Hepatocyte (in vitro differentiated cells): ENCODE measurements at regions not wholly inside any gene's neighbourhood (a gene's known extent, or its start where the extent isn't known, plus 50 kb on each side); places are given as distances from the start of the nearest gene placed in this dataset.
A peak's percentile ranks its signal among the peaks of the same experiment; 100 is the strongest.

ENCODE experiments used
- DNase-seq: peaks from one replicate; pipeline ENCODE4 v3.0.0-alpha.2; 2016; ENCODE audit warnings: low spot score
- H2AFZ ChIP-seq: fragments of 200-600 bp; sonication (generic); 2 replicates; pipeline ENCODE4 v1.6.0; 2016; ENCODE audit warnings: antibody characterized with exemption, mild to moderate bottlenecking
- H3K27ac ChIP-seq: fragments of 200-600 bp; sonication (generic); 2 replicates; pipeline ENCODE4 v1.5.1; 2016; ENCODE audit warnings: mild to moderate bottlenecking
- H3K27me3 ChIP-seq: fragments of 200-600 bp; sonication (generic); 2 replicates; pipeline ENCODE4 v1.6.1; 2016
- H3K36me3 ChIP-seq: fragments of 200-600 bp; sonication (generic); replicated peaks from 2 replicates; pipeline ENCODE4 v1.5.1; 2016; ENCODE audit warnings: low read depth; ENCODE audit not compliant: insufficient read depth
- H3K4me1 ChIP-seq: fragments of 200-600 bp; sonication (generic); 2 replicates; pipeline ENCODE4 v1.5.1; 2016; ENCODE audit warnings: mild to moderate bottlenecking, moderate library complexity; ENCODE audit not compliant: insufficient read depth
- H3K4me2 ChIP-seq: fragments of 200-600 bp; sonication (generic); 2 replicates; pipeline ENCODE4 v1.6.0; 2016
- H3K4me3 ChIP-seq: fragments of 200-600 bp; sonication (generic); 2 replicates; pipeline ENCODE4 v1.5.1; 2016; ENCODE audit warnings: mild to moderate bottlenecking
- H3K79me2 ChIP-seq: fragments of 200-600 bp; sonication (generic); 2 replicates; pipeline ENCODE4 v1.6.0; 2017; ENCODE audit warnings: mild to moderate bottlenecking
- H3K9me2 ChIP-seq: fragments of 200-600 bp; sonication (generic); replicated peaks from 2 replicates; pipeline ENCODE4 v1.6.0; 2017; ENCODE audit warnings: mild to moderate bottlenecking; ENCODE audit not compliant: insufficient read depth
- H3K9me3 ChIP-seq: fragments of 200-600 bp; sonication (generic); 2 replicates; pipeline ENCODE4 v1.5.1; 2016; ENCODE audit warnings: low read depth, mild to moderate bottlenecking
- H4K20me1 ChIP-seq: fragments of 200-600 bp; sonication (generic); 2 replicates; pipeline ENCODE4 v1.6.0; 2016; ENCODE audit warnings: mild to moderate bottlenecking; ENCODE audit not compliant: insufficient read depth, poor library complexity, severe bottlenecking
- CTCF ChIP-seq: fragments of 200-600 bp; sonication (generic); IDR thresholded peaks from 2 replicates; pipeline ENCODE4 v1.5.1; 2016; ENCODE audit warnings: antibody characterized with exemption, mild to moderate bottlenecking; ENCODE audit not compliant: poor library complexity
- EZH2 ChIP-seq: fragments of 200-600 bp; sonication (generic); IDR thresholded peaks from 2 replicates; pipeline ENCODE4 v1.6.1; 2016; ENCODE audit warnings: antibody characterized with exemption, mild to moderate bottlenecking, borderline replicate concordance
- EZH2phosphoT487 ChIP-seq: fragments of 200-600 bp; sonication (generic); IDR thresholded peaks from one replicate; pipeline ENCODE4 v1.6.1; 2018; ENCODE audit warnings: antibody characterized with exemption, mild to moderate bottlenecking, low read depth, moderate library complexity; ENCODE audit not compliant: unreplicated experiment, severe bottlenecking
- WGBS: methylation state at CpG from one replicate; pipeline ENCODE4 v1.1.6; 2016; ENCODE audit warnings: low lambda C conversion rate; ENCODE audit errors: missing lambda C conversion rate; 5-methylcytosine and 5-hydroxymethylcytosine counted together

DNA sequence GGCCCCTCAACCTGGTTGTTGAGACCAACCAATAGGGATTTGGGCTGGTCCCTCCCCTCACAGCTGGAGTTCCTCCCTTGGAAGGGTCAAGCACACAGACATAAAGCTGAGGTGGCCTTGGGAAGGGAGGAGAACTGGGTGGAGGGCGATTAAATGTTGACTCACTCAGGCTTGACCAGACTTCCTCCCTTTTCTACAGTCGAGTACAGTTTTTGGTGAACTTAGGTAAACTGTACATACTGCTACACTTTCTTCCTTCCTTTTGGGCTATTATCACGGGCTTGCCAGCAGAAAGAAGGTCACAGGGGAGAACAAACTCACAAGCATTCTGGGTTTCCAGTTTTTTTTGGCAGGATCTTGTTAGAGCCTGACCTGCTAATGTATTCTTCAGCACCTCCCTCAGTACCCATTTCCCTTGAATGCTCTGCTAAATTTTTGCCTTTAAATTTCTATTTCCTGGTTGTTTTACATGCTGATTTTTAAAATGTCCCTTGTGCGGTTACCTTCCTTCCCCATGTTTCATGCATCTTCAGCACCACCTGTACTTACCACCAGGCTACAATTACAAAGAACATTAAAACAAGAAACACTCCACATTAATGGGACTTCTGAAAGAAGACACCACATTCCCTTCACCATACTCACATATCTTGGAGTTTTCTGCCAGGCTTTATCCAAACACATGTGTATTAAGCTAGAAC, 135.2 kb upstream of the RASGEF1B start:
- Histone ChIP-seq H3K79me2 (no peaks in the 10 kb centered on the region), H3K4me3 (no peak overlapping the region), H3K9me3 (no peaks in the 10 kb centered on the region), H2AFZ (no peak overlapping the region), H3K4me1 (no peaks in the 10 kb centered on the region), H3K4me2 (no peak overlapping the region), H3K27me3 (no peaks in the 10 kb centered on the region), H3K27ac (peak overlapping the region; percentile 21), H3K9me2 (no peaks in the 10 kb centered on the region), H3K36me3 (no peaks in the 10 kb centered on the region), H4K20me1 (no peaks in the 10 kb centered on the region)
- TF ChIP-seq EZH2phosphoT487 (no peak), EZH2 (no peak), CTCF (no peak)
- peak; percentile 13 for DNase-seq
- WGBS = 56% methylated on average over 4 of the region's 4 CpGs

DNA sequence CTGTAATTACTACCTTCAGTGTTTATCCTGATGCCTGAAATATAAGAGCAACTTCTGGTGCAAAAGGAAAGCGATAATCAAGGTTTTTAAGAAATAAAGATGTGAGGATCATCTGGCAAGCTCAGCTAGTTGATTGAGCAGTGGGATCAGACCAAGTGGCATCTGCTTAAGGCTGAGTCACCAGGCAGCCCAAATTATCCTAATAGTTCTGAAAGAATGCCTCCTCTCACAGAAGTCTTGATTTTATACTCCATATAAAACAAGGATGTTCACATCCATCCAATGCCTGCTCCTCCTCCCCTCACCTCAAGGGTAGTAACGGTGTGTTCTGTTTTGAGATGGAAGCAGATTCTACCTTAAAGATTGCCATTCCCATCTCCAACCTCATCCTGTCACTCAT, 134.5 kb upstream of the RASGEF1B start:
- Histone ChIP-seq H3K9me2 (no peaks in the 10 kb centered on the region), H3K27ac (peak overlapping the region; percentile 21), H4K20me1 (no peaks in the 10 kb centered on the region), H3K27me3 (no peaks in the 10 kb centered on the region), H3K4me3 (no peak overlapping the region), H3K36me3 (no peaks in the 10 kb centered on the region), H3K79me2 (no peaks in the 10 kb centered on the region), H2AFZ (no peak overlapping the region), H3K4me1 (peaks cover 6% of the 10 kb centered on the region), H3K9me3 (no peaks in the 10 kb centered on the region), H3K4me2 (no peak overlapping the region)
- WGBS = 94% methylated on average over 2 of the region's 2 CpGs
- TF ChIP-seq CTCF (no peak), EZH2phosphoT487 (no peak), EZH2 (no peak)
- DNase-seq = no peak

- no peak overlapping the region for H3K4me2 ChIP-seq
- no peak overlapping the region for H3K4me3 ChIP-seq
- TF ChIP-seq EZH2phosphoT487 = no peak
- no peak for TF ChIP-seq CTCF
- no peak for TF ChIP-seq EZH2
- no peaks in the 10 kb centered on the region for H3K9me3 ChIP-seq
- WGBS = 81% methylated on average over 2 of the region's 2 CpGs
- H3K27ac ChIP-seq = no peak overlapping the region
- no peak overlapping the region for H2AFZ ChIP-seq
- no peaks in the 10 kb centered on the region for H3K36me3 ChIP-seq
- H3K79me2 ChIP-seq = no peaks in the 10 kb centered on the region
- H3K27me3 ChIP-seq = no peaks in the 10 kb centered on the region
- no peaks in the 10 kb centered on the region for H4K20me1 ChIP-seq
- H3K4me1 ChIP-seq = peaks cover 15% of the 10 kb centered on the region
- H3K9me2 ChIP-seq = no peaks in the 10 kb centered on the region
- DNase-seq = peak; percentile 54
Measured at GRCh38 chr4:81605271-81605670, 133.6 kb upstream of the RASGEF1B start.
